Psoas muscle (tissue), 7 donors: ENCODE measurements at regions not wholly inside any gene's neighbourhood (a gene's known extent, or its start where the extent isn't known, plus 50 kb on each side); places are given as distances from the start of the nearest gene placed in this dataset.

ENCODE experiments used
- ATAC-seq, 4 donors: fragments of 200-7000 bp; cut with Tn5 transposase; one replicate each; pipeline ENCODE4 v1.9.1; 2020; ENCODE audit warnings: moderate library complexity in 3 of 4, mild to moderate bottlenecking in 2 of 4
- DNase-seq, 2 donors: peaks; one replicate each; pipeline ENCODE4 v3.0.0-alpha.2; 2020
- H3K27ac ChIP-seq: fragments of 200-600 bp; one replicate; pipeline ENCODE4 v1.8.0; 2022
- H3K27me3 ChIP-seq, 3 donors: fragments of 200-600 bp in 1 of 3; one replicate each; pipeline versions ENCODE4 v1.6.1 to v1.8.0; 2013 to 2022; ENCODE audit warnings: low read length in 2 of 3, mild to moderate bottlenecking in 2 of 3, moderate library complexity in 1 of 3; ENCODE audit not compliant: insufficient read depth in 3 of 3
- H3K36me3 ChIP-seq, 2 donors: fragments of 200-600 bp in 1 of 2; one replicate each; pipeline versions ENCODE4 v1.6.1 to v1.8.0; 2013 to 2022; ENCODE audit warnings: low read depth in 1 of 2, mild to moderate bottlenecking in 1 of 2, moderate library complexity in 1 of 2; ENCODE audit not compliant: insufficient read depth in 1 of 2
- H3K4me1 ChIP-seq: fragments of 200-600 bp; one replicate; pipeline ENCODE4 v1.8.0; 2022
- H3K4me3 ChIP-seq: fragments of 200-600 bp; one replicate; pipeline ENCODE4 v1.8.0; 2022; ENCODE audit warnings: mild to moderate bottlenecking
- H3K9me3 ChIP-seq: fragments of 200-600 bp; one replicate; pipeline ENCODE4 v1.8.0; 2022
- CTCF ChIP-seq: fragments of 200-600 bp; IDR thresholded peaks from one replicate; pipeline ENCODE4 v1.8.0; 2022; ENCODE audit warnings: antibody characterized with exemption
- WGBS, 3 donors: extraction: QIAGEN DNeasy Blood & Tissue Kit; methylation state at CpG; one replicate each; pipeline versions ENCODE4 v1.1.6 to v1.1.7; 2013; 5-methylcytosine and 5-hydroxymethylcytosine counted together
- intact Hi-C, 2 donors: fragments of 100-400 bp; cut with DNase I; formaldehyde crosslinking; loops; one replicate each; pipeline versions ENCODE4 v1.11.0 to v1.14.2; 2022
- donor health status: healthy with polysubstance abuse.
- donor health status: DM: no; HTN: no; CAD: no; lungs with moderate emphysema.
- donor health status: Bipolar disorder and iron deficiency.
- donor health status: healthy.
- donor health status: DM: yes; HTN: yes; CAD: no.
- donor health status: DM: no; HTN: no; CAD: no.
- donor health status: DM: yes; HTN: yes; CAD: no.

GRCh38 chr2:16069663-16069932 is 129.2 kb downstream of the MYCN start:
- no peak for TF ChIP-seq CTCF
- no peak overlapping the region for H3K27ac ChIP-seq
- no peaks in the 10 kb centered on the region for H3K27me3 ChIP-seq
- intact Hi-C loops = no loop called here
- no peak overlapping the region for H3K4me3 ChIP-seq
- no peaks in the 10 kb centered on the region for H3K9me3 ChIP-seq
- no peaks in the 10 kb centered on the region for H3K4me1 ChIP-seq
- H3K36me3 ChIP-seq = no peaks in the 10 kb centered on the region
- 82 to 90% (median 86%) methylated on average over 8 of the region's 8 CpGs for WGBS, 3 donors
- ATAC-seq (no peak), DNase-seq (no peak)

DNA sequence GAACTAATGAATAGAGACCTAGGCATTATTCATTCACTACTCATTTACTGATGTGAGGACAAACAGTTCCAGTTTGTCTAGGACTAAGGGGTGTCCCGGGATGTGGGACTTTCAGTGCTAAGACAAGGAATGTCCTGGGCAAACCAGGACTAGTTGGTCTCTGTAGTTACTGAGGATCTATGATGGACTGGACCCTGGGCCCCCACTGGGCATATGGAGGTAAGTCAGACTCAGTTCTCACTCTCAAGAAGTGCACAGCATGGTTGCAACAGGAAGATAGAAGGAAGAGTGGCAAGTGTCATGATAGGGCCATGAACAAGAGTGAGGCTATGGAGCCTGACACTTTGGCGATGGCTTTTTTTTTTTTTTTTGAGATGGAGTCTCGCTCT is 128.2 kb downstream of the MYCN start:
- intact Hi-C loops = no loop called here
- Histone ChIP-seq H3K36me3 (no peaks in the 10 kb centered on the region), H3K27ac (no peak overlapping the region), H3K9me3 (no peaks in the 10 kb centered on the region), H3K4me1 (no peaks in the 10 kb centered on the region), H3K27me3 (no peaks in the 10 kb centered on the region), H3K4me3 (no peak overlapping the region)
- DNase-seq (no peak), ATAC-seq (no peak)
- TF ChIP-seq CTCF = no peak
- 93 to 99% (median 99%) methylated on average over 3 of the region's 3 CpGs for WGBS, 3 donors

DNA sequence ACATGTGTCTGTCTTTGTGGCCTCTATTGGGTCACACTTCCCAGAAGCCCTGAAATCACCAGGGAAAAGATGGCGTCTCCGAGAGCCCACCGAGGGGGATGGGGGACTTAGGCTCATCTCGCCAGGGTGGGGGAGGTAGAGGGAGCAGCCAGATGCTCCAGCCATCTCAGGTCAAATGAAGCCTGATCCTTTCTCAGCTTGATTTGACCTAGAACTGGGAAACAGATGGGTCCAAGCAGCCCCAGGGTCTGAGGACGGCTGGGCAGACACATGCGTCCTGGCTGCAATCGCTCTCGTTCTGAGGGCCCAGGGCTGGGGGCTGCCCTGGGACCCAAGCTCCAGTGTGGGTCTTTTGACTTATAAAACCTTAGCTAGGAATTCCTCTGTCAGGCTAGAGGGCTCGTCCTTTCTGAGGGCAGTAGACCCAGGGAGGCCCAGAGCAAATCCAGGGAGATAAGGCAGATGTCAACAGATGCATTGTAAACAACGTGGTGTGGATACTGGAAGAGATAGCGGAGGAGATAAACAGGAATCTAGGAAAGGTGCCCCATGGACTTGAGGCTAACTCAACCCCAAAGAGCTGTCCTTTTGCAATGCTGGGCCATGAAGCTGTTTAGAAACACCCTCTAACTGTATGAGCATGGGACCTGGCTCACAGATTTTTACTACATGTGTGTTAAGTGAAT is 127.7 kb downstream of the MYCN start:
- DNase-seq (no peak), ATAC-seq (no peak)
- H3K27me3 ChIP-seq = no peaks in the 10 kb centered on the region
- 89 to 90% (median 90%) methylated on average over 11 of the region's 11 CpGs for WGBS, 3 donors
- TF ChIP-seq CTCF = no peak
- intact Hi-C loops = no loop called here
- no peaks in the 10 kb centered on the region for H3K4me1 ChIP-seq
- H3K27ac ChIP-seq = no peak overlapping the region
- H3K4me3 ChIP-seq = no peak overlapping the region
- H3K9me3 ChIP-seq = no peaks in the 10 kb centered on the region
- no peaks in the 10 kb centered on the region for H3K36me3 ChIP-seq

GRCh38 chr2:16067444-16067843 is 127.1 kb downstream of the MYCN start:
- Histone ChIP-seq H3K4me3 (no peak overlapping the region), H3K4me1 (no peaks in the 10 kb centered on the region), H3K27me3 (no peaks in the 10 kb centered on the region), H3K9me3 (no peaks in the 10 kb centered on the region), H3K27ac (no peak overlapping the region), H3K36me3 (no peaks in the 10 kb centered on the region)
- DNase-seq = no peak
- 75 to 84% (median 77%) methylated on average over 5 of the region's 5 CpGs for WGBS, 3 donors
- TF ChIP-seq CTCF = no peak
- intact Hi-C loops = no loop called here
- no peak for ATAC-seq

DNA sequence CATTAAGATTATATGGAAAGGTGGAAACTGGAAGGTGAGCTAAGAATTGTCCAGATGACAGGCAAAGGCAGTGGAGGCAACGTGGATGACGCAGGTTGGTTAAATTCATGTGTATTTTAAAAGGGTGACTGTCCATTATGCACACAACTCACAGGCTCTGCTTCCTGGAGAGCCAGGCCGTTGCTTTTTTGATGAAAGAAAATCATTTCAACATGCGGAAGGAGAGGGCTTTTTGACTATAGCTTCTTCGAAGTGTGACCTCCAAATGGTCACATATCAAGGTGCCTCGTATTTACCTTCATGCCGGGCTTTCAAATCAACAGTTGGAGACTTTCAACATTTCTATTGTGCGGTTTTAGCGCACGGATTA is 126.7 kb downstream of the MYCN start:
- intact Hi-C loops = no loop called here
- no peak overlapping the region for H3K4me3 ChIP-seq
- H3K27ac ChIP-seq = no peak overlapping the region
- no peaks in the 10 kb centered on the region for H3K36me3 ChIP-seq
- TF ChIP-seq CTCF = no peak
- 89 to 93% (median 90%) methylated on average over 10 of the region's 10 CpGs for WGBS, 3 donors
- DNase-seq (no peak), ATAC-seq (no peak)
- no peaks in the 10 kb centered on the region for H3K9me3 ChIP-seq
- no peaks in the 10 kb centered on the region for H3K27me3 ChIP-seq
- H3K4me1 ChIP-seq = no peaks in the 10 kb centered on the region
